H9 (cell line): ENCODE measurements at regions not wholly inside any gene's neighbourhood (a gene's known extent, or its start where the extent isn't known, plus 50 kb on each side); places are given as distances from the start of the nearest gene placed in this dataset.

Source experiments
- DNase-seq: peaks from one replicate; pipeline ENCODE4 v3.0.0-alpha.2; 2017
- H2AFZ ChIP-seq: one replicate; pipeline ENCODE4 v1.6.1; 2013; ENCODE audit warnings: mild to moderate bottlenecking, low read length, control low read depth, moderate library complexity
- H2AK5ac ChIP-seq: 2 replicates; pipeline ENCODE4 v1.6.1; 2013; ENCODE audit warnings: low read length, control low read depth, mixed read lengths; ENCODE audit not compliant: insufficient read length
- H2BK120ac ChIP-seq: one replicate; pipeline ENCODE4 v1.6.1; 2013; ENCODE audit warnings: low read depth, mild to moderate bottlenecking, low read length, control low read depth, inconsistent platforms; ENCODE audit not compliant: poor library complexity, severe bottlenecking
- H2BK12ac ChIP-seq: 2 replicates; pipeline ENCODE4 v1.6.1; 2013; ENCODE audit warnings: low read length, control low read depth, mixed read lengths, low read depth; ENCODE audit not compliant: insufficient read length
- H2BK15ac ChIP-seq: 2 replicates; pipeline ENCODE4 v1.6.1; 2013; ENCODE audit warnings: low read depth, low read length, control low read depth
- H2BK20ac ChIP-seq: one replicate; pipeline ENCODE4 v1.6.1; 2013; ENCODE audit warnings: low read depth, mild to moderate bottlenecking, low read length, control low read depth, inconsistent platforms; ENCODE audit not compliant: poor library complexity, severe bottlenecking
- H2BK5ac ChIP-seq: 2 replicates; pipeline ENCODE4 v1.6.1; 2013; ENCODE audit warnings: low read length, control low read depth, mixed read lengths; ENCODE audit not compliant: insufficient read length
- H3K14ac ChIP-seq: 2 replicates; pipeline ENCODE4 v1.6.1; 2013; ENCODE audit warnings: low read length, control low read depth; ENCODE audit not compliant: insufficient read depth
- H3K18ac ChIP-seq: 2 replicates; pipeline ENCODE4 v1.6.1; 2013; ENCODE audit warnings: low read depth, mild to moderate bottlenecking, mixed read lengths, low read length, control low read depth; ENCODE audit not compliant: insufficient read length
- H3K23ac ChIP-seq: 2 replicates; pipeline ENCODE4 v1.6.1; 2013; ENCODE audit warnings: low read length, control low read depth, mixed read lengths, low read depth; ENCODE audit not compliant: insufficient read length
- H3K23me2 ChIP-seq: 2 replicates; pipeline ENCODE4 v1.6.1; 2013; ENCODE audit warnings: low read depth, mild to moderate bottlenecking, mixed read lengths, low read length, control low read depth; ENCODE audit not compliant: insufficient read length, poor library complexity, severe bottlenecking
- H3K27ac ChIP-seq: 2 replicates; pipeline ENCODE4 v1.5.1; 2013; ENCODE audit warnings: low read length, control low read depth, mixed read lengths, low read depth; ENCODE audit not compliant: insufficient read length
- H3K27me3 ChIP-seq: 2 replicates; pipeline ENCODE4 v1.6.1; 2013; ENCODE audit warnings: low read length, control low read depth, inconsistent platforms; ENCODE audit not compliant: insufficient read depth
- H3K4ac ChIP-seq: 2 replicates; pipeline ENCODE4 v1.6.1; 2013; ENCODE audit warnings: low read depth, mild to moderate bottlenecking, control low read depth, inconsistent platforms, low read length, moderate library complexity
- H3K4me1 ChIP-seq: 2 replicates; pipeline ENCODE4 v1.6.1; 2013; ENCODE audit warnings: low read length, control low read depth, inconsistent platforms; ENCODE audit not compliant: insufficient read depth
- H3K4me2 ChIP-seq: 2 replicates; pipeline ENCODE4 v1.6.1; 2013; ENCODE audit warnings: low read length, control low read depth, mixed read lengths; ENCODE audit not compliant: insufficient read length, insufficient read depth
- H3K56ac ChIP-seq: 2 replicates; pipeline ENCODE4 v1.6.1; 2013; ENCODE audit warnings: low read depth, mild to moderate bottlenecking, mixed read lengths, low read length, control low read depth; ENCODE audit not compliant: insufficient read length
- H3K79me1 ChIP-seq: 2 replicates; pipeline ENCODE4 v1.6.1; 2013; ENCODE audit warnings: low read depth, mild to moderate bottlenecking, moderate library complexity, low read length, control low read depth, inconsistent platforms; ENCODE audit not compliant: insufficient read depth, poor library complexity, severe bottlenecking
- H3K79me2 ChIP-seq: 2 replicates; pipeline ENCODE4 v1.6.1; 2013; ENCODE audit warnings: low read length, control low read depth, inconsistent platforms; ENCODE audit not compliant: insufficient read depth
- H3K9ac ChIP-seq: 2 replicates; pipeline ENCODE4 v1.6.1; 2013; ENCODE audit warnings: low read length, control low read depth, mixed read lengths; ENCODE audit not compliant: insufficient read length; ENCODE audit errors: extremely low read depth
- H3K9me3 ChIP-seq: one replicate; pipeline ENCODE4 v1.6.1; 2013; ENCODE audit warnings: low read depth, low read length, inconsistent platforms; ENCODE audit not compliant: control insufficient read depth
- H3T11ph ChIP-seq: one replicate; pipeline ENCODE4 v1.6.1; 2013; ENCODE audit warnings: mild to moderate bottlenecking, low read length, control low read depth, inconsistent platforms
- H4K20me1 ChIP-seq: one replicate; pipeline ENCODE4 v1.6.1; 2013; ENCODE audit not compliant: control insufficient read depth, insufficient read length, insufficient read depth
- H4K5ac ChIP-seq: 2 replicates; pipeline ENCODE4 v1.6.1; 2013; ENCODE audit warnings: low read depth, mild to moderate bottlenecking, mixed read lengths, low read length, control low read depth; ENCODE audit not compliant: insufficient read length
- H4K8ac ChIP-seq: replicated peaks from 2 replicates; pipeline ENCODE4 v1.6.1; 2013; ENCODE audit warnings: low read length, control low read depth, mixed read lengths, low read depth; ENCODE audit not compliant: insufficient read length
- H4K91ac ChIP-seq: 2 replicates; pipeline ENCODE4 v1.6.1; 2013; ENCODE audit warnings: low read depth, mild to moderate bottlenecking, moderate library complexity, mixed read lengths, low read length, control low read depth; ENCODE audit not compliant: insufficient read length
- H3K27ac Mint-ChIP-seq, 3 experiments: 2 replicates in 2 of 3; 3 replicates in 1 of 3; pipeline ENCODE4 v1.8.0; 2020 to 2021; ENCODE audit warnings: mixed read lengths in 3 of 3, mild to moderate bottlenecking in 1 of 3, moderate library complexity in 1 of 3
- H3K27me3 Mint-ChIP-seq: 2 replicates; pipeline ENCODE4 v1.8.0; 2021; ENCODE audit warnings: low read depth, mild to moderate bottlenecking, moderate library complexity, mixed read lengths
- H3K36me3 Mint-ChIP-seq, 3 experiments: 2 replicates in 2 of 3; 3 replicates in 1 of 3; pipeline ENCODE4 v1.8.0; 2020 to 2021; ENCODE audit warnings: low read depth in 3 of 3, mixed read lengths in 3 of 3; ENCODE audit not compliant: insufficient read depth in 1 of 3
- H3K4me1 Mint-ChIP-seq, 2 experiments: 2 replicates each; pipeline ENCODE4 v1.8.0; 2020; ENCODE audit warnings: mixed read lengths in 2 of 2
- H3K4me3 Mint-ChIP-seq, 2 experiments: 2 replicates in 1 of 2; 3 replicates in 1 of 2; pipeline ENCODE4 v1.8.0; 2020 to 2021; ENCODE audit warnings: mild to moderate bottlenecking in 2 of 2, mixed read lengths in 2 of 2, moderate library complexity in 1 of 2
- H3K9me3 Mint-ChIP-seq, 2 experiments: 2 replicates in 1 of 2; 3 replicates in 1 of 2; pipeline ENCODE4 v1.8.0; 2020; ENCODE audit warnings: mild to moderate bottlenecking in 2 of 2, mixed read lengths in 2 of 2, moderate library complexity in 1 of 2
- WGBS: extraction: QIAGEN DNeasy Blood & Tissue Kit; methylation state at CpG from one replicate; pipeline ENCODE4 v1.1.7; 2013; ENCODE audit warnings: missing lambda C conversion rate, low lambda C conversion rate, mixed read lengths; ENCODE audit not compliant: insufficient read length; ENCODE audit errors: extremely low coverage; 5-methylcytosine and 5-hydroxymethylcytosine counted together
- TF ChIP-seq, protein P1 (sequence below): fragments of 200-600 bp; sonication (generic); conservative IDR thresholded peaks from 3 replicates; pipeline ENCODE4 v1.8.0; 2021; ENCODE audit warnings: antibody characterized with exemption, mild to moderate bottlenecking

DNA sequence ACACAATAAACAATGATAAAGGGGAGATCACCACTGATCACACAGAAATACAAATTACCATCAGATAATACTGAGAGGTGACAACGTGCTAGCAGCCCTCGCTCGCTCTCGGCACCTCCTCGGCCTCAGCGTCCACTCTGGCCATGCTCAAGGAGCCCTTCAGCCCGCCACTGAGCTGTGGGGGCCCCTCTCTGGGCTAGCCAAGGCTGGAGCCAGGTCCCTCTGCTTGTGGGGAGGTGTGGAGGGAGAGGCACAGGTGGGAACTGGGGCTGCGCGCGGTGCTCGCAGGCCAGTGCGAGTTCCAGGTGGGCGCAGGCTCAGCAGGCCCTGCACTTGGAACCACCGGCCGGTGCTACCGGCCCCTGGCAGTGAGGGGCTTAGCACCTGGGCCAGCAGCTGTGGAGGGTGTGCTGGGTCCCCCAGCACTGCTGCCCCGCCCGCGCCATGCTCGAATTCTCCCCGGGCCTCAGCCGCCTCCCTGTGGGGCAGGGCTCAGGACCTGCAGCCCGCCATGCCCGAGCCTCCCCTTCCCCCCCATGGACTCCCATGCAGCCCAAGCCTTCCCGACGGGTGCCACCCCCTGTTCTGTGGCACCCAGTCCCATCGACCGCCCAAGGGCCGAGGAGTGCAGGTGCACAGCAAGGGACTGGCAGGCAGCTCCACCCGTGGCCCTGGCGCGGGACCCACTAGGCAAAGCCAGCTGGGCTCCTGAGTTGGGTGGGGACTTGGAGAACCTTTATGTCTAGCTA lies 340.0 kb upstream of the GULP1 start:
- Histone ChIP-seq H4K5ac (no peak overlapping the region), H3K27me3 (no peaks in the 10 kb centered on the region), H2AK5ac (no peak overlapping the region), H4K20me1 (no peaks in the 10 kb centered on the region), H4K91ac (no peak overlapping the region), H2BK15ac (no peak overlapping the region), H3K9ac (no peak overlapping the region), H3K4me2 (no peak overlapping the region), H2AFZ (no peak overlapping the region), H3K18ac (no peak overlapping the region), H4K8ac (no peak overlapping the region), H3K23me2 (no peaks in the 10 kb centered on the region), H3K56ac (no peak overlapping the region), H3K9me3 (no peaks in the 10 kb centered on the region), H3K23ac (no peak overlapping the region), H3T11ph (no peak overlapping the region), H2BK120ac (no peak overlapping the region), H3K79me1 (no peaks in the 10 kb centered on the region), H3K4ac (no peak overlapping the region), H3K27ac (no peak overlapping the region), H2BK20ac (no peak overlapping the region), H2BK5ac (no peak overlapping the region), H2BK12ac (no peak overlapping the region), H3K79me2 (no peaks in the 10 kb centered on the region), H3K14ac (no peak overlapping the region), H3K4me1 (no peaks in the 10 kb centered on the region)
- peaks cover 19 to 31% (median 22%) of the 10 kb centered on the region in 3 experiments for H3K36me3 Mint-ChIP-seq
- H3K4me3 Mint-ChIP-seq, result no peak overlapping the region
- H3K27me3 Mint-ChIP-seq, result no peaks in the 10 kb centered on the region
- H3K27ac Mint-ChIP-seq, result no peak overlapping the region
- peaks cover 21 to 23% of the 10 kb centered on the region in 2 experiments for H3K9me3 Mint-ChIP-seq
- no peak for DNase-seq
- TF ChIP-seq, protein P1, sequence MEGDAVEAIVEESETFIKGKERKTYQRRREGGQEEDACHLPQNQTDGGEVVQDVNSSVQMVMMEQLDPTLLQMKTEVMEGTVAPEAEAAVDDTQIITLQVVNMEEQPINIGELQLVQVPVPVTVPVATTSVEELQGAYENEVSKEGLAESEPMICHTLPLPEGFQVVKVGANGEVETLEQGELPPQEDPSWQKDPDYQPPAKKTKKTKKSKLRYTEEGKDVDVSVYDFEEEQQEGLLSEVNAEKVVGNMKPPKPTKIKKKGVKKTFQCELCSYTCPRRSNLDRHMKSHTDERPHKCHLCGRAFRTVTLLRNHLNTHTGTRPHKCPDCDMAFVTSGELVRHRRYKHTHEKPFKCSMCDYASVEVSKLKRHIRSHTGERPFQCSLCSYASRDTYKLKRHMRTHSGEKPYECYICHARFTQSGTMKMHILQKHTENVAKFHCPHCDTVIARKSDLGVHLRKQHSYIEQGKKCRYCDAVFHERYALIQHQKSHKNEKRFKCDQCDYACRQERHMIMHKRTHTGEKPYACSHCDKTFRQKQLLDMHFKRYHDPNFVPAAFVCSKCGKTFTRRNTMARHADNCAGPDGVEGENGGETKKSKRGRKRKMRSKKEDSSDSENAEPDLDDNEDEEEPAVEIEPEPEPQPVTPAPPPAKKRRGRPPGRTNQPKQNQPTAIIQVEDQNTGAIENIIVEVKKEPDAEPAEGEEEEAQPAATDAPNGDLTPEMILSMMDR, result no peak
- no CpG with 5 or more reads among the region's 32 CpGs for WGBS
- H3K4me1 Mint-ChIP-seq, result peaks cover 0 to 5% of the 10 kb centered on the region in 2 experiments; a peak in 2 of 4 replicates
